H54 (cell line): ENCODE measurements at regions not wholly inside any gene's neighbourhood (a gene's known extent, or its start where the extent isn't known, plus 50 kb on each side); places are given as distances from the start of the nearest gene placed in this dataset.

Experiments used
- DNase-seq: peaks from one replicate; pipeline ENCODE4 v3.0.0; 2011; ENCODE audit warnings: low spot score, mixed read lengths; ENCODE audit not compliant: insufficient read length
- FAIRE-seq: peaks from 3 replicates; lab custom pipeline; 2011; peaks lifted over from hg19 to GRCh38; lab: Jason Lieb, UNC
- POLR2A ChIP-seq: IDR thresholded peaks from 2 replicates; pipeline ENCODE4 v1.6.1; 2011; ENCODE audit warnings: low read depth, mild to moderate bottlenecking, low read length

DNA sequence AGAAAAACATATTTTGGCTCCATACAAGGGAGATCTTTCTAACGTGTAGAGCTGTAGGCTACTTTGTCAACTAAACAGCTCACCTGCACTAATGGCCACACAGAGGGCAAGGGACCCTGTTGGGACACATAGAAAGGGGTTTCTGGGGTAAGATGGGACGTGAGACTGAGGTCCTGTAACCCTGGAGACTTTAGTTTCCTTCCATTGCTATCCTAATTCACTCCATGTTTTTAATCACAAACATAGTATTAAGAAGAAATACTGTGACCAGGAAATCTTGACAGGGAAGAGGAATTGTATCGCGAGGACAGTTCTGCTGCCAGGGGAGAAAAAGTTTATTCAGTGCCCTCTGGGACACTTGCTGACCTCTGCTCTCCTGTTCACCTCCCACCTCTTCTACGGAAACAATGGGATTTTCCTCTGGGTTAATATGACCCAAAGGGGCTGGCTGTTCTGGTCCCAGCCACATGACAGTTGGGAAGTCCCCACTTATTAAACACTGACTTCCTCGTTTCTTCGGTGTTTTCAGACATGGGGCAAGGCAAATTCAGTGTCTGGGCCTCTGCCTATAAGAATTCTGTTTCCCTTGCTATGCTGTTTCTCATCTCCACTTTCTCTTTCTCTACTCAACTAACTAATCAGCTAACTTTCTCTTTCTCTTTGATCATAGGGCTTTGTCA lies 106.9 kb upstream of the SEMA6A start:
- TF ChIP-seq POLR2A: no peak
- FAIRE-seq: no peak
- DNase-seq: no peak

- no peak for TF ChIP-seq POLR2A
- FAIRE-seq (no peak), DNase-seq (no peak)
Measured at GRCh38 chr5:116675626-116675910, 100.9 kb upstream of the SEMA6A start.

GRCh38 chr5:116674881-116675625 lies 100.4 kb upstream of the SEMA6A start:
- FAIRE-seq (no peak), DNase-seq (no peak)
- no peak for TF ChIP-seq POLR2A

DNA sequence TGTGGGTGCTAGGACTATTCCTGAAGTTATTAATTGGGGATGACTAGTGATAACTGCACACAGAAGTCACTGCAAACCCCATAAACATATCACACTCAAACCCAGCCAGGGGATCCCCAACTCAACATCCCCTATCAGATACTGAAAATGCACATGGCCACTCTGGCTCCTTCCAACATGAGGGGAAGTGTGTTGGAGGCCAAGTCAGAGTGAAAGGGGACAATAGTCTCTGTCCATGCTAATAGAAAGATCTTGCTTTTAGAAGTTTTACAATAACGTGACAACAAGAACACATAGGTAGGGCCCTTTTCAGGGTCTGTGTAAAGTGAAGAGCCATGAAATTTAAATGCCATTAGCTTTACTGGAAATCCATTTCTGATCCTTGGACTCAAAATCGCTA lies 98.8 kb upstream of the SEMA6A start:
- no peak for TF ChIP-seq POLR2A
- no peak for FAIRE-seq
- DNase-seq: no peak

GRCh38 chr5:116672203-116672602 lies 97.6 kb upstream of the SEMA6A start:
- DNase-seq (no peak), FAIRE-seq (no peak)
- no peak for TF ChIP-seq POLR2A

DNA sequence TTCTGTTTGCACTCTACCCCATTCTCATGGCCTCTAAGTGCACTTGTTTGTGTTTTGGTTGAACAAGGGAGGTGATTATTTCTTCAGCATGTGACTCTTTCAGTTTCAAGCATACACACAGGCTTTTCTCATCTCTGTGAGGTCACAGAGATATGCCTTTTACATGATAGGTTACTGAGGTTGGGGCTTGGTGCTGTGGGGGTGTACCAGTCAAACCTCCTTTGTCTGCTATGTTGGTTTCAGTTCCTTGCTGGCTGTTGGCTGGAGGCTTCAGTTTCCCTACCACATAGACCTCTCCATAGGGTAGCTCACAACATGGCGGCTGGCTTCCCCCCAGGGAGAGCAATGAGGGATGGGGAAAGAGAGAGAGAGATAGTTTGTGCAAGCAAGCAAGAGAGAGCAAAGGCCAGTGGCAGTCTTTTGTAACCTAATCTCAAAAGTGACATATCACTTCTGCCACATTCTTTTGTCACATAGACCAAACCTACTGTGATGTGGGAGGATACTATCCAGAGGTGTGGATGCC lies 96.7 kb upstream of the SEMA6A start:
- no peak for TF ChIP-seq POLR2A
- FAIRE-seq (no peak), DNase-seq (no peak)

DNA sequence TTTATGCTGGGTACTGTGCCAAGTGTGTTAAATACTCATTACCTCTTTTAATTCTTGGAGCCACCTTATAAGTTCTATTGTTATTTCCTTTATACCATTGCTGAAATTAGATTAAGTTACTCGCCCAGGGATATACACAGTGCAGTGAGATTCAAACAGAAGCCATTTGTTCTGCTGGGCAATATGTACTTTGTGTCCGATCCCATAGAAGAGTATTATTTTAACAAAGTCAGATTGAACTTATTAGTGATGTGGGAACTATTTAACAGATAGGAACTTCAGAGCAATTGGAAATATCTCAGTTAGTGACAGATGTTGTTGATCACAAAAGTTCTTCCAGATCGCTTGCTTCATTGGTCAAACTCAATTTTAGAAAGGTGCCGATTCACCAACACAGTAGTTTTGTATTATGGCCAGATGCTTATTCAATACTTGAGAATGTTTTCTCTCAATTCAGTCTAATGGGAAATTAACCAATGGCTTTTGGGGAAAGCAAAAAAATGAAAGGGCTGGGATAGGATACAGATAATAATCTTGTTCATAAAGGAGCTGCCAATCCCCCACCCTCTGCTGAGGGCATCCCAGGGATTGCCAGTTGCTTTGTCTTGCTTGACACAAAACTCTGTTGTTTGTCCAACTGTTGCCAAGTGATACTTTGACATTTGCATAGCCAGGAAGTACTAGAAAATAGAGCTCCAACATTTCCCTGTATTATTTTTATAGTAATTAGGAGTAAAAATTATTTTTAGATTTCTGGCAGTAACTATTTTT lies 94.8 kb upstream of the SEMA6A start:
- no peak for DNase-seq

DNA sequence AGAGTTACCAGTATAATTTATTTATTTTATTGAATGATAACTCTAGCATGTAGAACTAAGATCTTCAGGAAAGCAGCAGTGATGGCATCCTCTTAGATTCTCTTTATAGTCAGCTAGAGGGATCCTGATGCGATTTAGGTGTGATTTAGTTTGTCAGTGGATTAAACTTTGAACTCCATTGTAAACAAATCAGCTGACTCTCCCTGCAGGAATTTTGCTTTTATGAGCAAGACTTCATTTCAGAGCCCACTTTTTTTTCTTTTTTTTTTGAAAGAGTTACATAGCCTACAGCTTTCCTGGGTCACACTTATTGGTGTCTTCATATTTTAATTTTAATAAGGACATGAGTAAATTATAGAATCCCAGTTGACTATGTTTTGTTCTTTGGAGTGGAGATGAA lies 93.8 kb upstream of the SEMA6A start:
- no peak for TF ChIP-seq POLR2A
- no peak for FAIRE-seq
- no peak for DNase-seq

More for the DNA sequence above, 94.8 kb upstream of the SEMA6A start:
- no peak for FAIRE-seq
- TF ChIP-seq POLR2A: no peak

GRCh38 chr5:116666901-116667300 lies 92.3 kb upstream of the SEMA6A start:
- no peak for FAIRE-seq
- no peak for DNase-seq
- TF ChIP-seq POLR2A: no peak

GRCh38 chr5:116664988-116665387 lies 90.4 kb upstream of the SEMA6A start:
- FAIRE-seq: no peak
- no peak for DNase-seq
- no peak for TF ChIP-seq POLR2A

GRCh38 chr5:116663081-116663480 lies 88.5 kb upstream of the SEMA6A start:
- TF ChIP-seq POLR2A: no peak

GRCh38 chr5:116661419-116661818 lies 86.8 kb upstream of the SEMA6A start:
- FAIRE-seq: no peak
- DNase-seq: no peak
- TF ChIP-seq POLR2A: no peak

More at GRCh38 chr5:116663081-116663480, 88.5 kb upstream of the SEMA6A start:
- DNase-seq: no peak
- FAIRE-seq: no peak

GRCh38 chr5:116660929-116661328 lies 86.3 kb upstream of the SEMA6A start:
- FAIRE-seq: no peak
- no peak for TF ChIP-seq POLR2A
- no peak for DNase-seq

- FAIRE-seq: no peak
- TF ChIP-seq POLR2A: no peak
- no peak for DNase-seq
Measured at GRCh38 chr5:116658830-116659229, 84.2 kb upstream of the SEMA6A start.
